GM23338 (cell line): ENCODE measurements at regions not wholly inside any gene's neighbourhood (a gene's known extent, or its start where the extent isn't known, plus 50 kb on each side); places are given as distances from the start of the nearest gene placed in this dataset.

Experiments used
- CTCF ChIP-seq, 2 experiments: fragments of 200-600 bp in 1 of 2; sonication (generic) in 1 of 2; conservative IDR thresholded peaks; 2 replicates each; pipeline versions ENCODE4 v1.5.1 to v1.6.1; 2016 to 2017; ENCODE audit warnings: antibody characterized with exemption in 2 of 2, low read depth in 2 of 2, mild to moderate bottlenecking in 2 of 2, moderate library complexity in 1 of 2
- POLR2AphosphoS5 ChIP-seq: IDR thresholded peaks from 2 replicates; pipeline ENCODE4 v1.6.1; 2016; ENCODE audit warnings: antibody characterized with exemption, low read depth
- REST ChIP-seq: IDR thresholded peaks from one replicate; pipeline ENCODE4 v1.6.1; 2018; ENCODE audit warnings: antibody characterized with exemption; ENCODE audit not compliant: unreplicated experiment
- ZNF114 ChIP-seq: fragments of 250-450 bp; sonication (Bioruptor Pico); IDR thresholded peaks from 2 replicates; pipeline ENCODE4 v1.5.0; 2020; ENCODE audit warnings: mild to moderate bottlenecking, moderate library complexity
- ZNF462 ChIP-seq: fragments of 250-450 bp; sonication (Bioruptor Pico); IDR thresholded peaks from 2 replicates; pipeline ENCODE4 v1.5.0; 2020; ENCODE audit warnings: mild to moderate bottlenecking, moderate library complexity

GRCh38 chr12:105716621-105717020 lies 386.1 kb downstream of the C12orf75 start (continued):
- TF ChIP-seq ZNF462 (CRISPR knock-in tag) (no peak), CTCF (conservative IDR thresholded peaks at IDR 0.05; ENCODE audit: low read depth in 2 of 2) (no peak), POLR2AphosphoS5 (no peak), REST (no peak), ZNF114 (CRISPR knock-in tag) (no peak)
